ENCODE measurements at regions not wholly inside any gene's neighbourhood (a gene's known extent, or its start where the extent isn't known, plus 50 kb on each side); places are given as distances from the start of the nearest gene placed in this dataset.
"Not testable (repeated sequence)": the region's sequence is repeated elsewhere in the genome, so short reads cannot be mapped to it uniquely, and the experiment has no call there.

- no peaks in the 10 kb centered on the region for H3K27me3 ChIP-seq (replicated peaks; ENCODE audit: insufficient read depth)
- H3K9ac ChIP-seq = no peak overlapping the region
- no peaks in the 10 kb centered on the region for H4K20me1 ChIP-seq (ENCODE audit: insufficient read depth)
- H3K9me2 ChIP-seq (ENCODE audit: insufficient read depth) = no peaks in the 10 kb centered on the region
- no peak overlapping the region for H2AFZ ChIP-seq
- H3K27ac ChIP-seq = no peak overlapping the region
- in situ Hi-C loops (cut with MboI) = no loop called here
- no peaks in the 10 kb centered on the region for H3K79me2 ChIP-seq (ENCODE audit: insufficient read depth)
- no peak overlapping the region for H3K4me2 ChIP-seq (ENCODE audit: unreplicated experiment)
- no peaks in the 10 kb centered on the region for H3F3A ChIP-seq (ENCODE audit: insufficient read depth)
- no peak overlapping the region for H3K4me3 ChIP-seq
- DNase-seq = no peak
- no peaks in the 10 kb centered on the region for H3K36me3 ChIP-seq (ENCODE audit: low read depth)
- H3K9me3 ChIP-seq (ENCODE audit: low read depth) = no peaks in the 10 kb centered on the region
- no peaks in the 10 kb centered on the region for H3K4me1 ChIP-seq (ENCODE audit: insufficient read depth)
- TF ChIP-seq EZH2phosphoT487 (IDR thresholded peaks at IDR 0.05; ENCODE audit: insufficient read depth, low read depth) (no peak), EZH2 (IDR thresholded peaks at IDR 0.05; ENCODE audit: insufficient read depth, poor library complexity, severe bottlenecking) (no peak)
- 8 to 9% methylated on average over 5 of the region's 5 CpGs for WGBS, 2 experiments (ENCODE audit: low coverage in 1 of 2, low lambda C conversion rate in 2 of 2, missing lambda C conversion rate in 2 of 2)
These were observed 847.9 kb upstream of the ANO3 start for GRCh38 chr11:25483915-25484635.

GRCh38 chr11:25485315-25485714, 846.6 kb upstream of the ANO3 start:
- Histone ChIP-seq H3K36me3 (ENCODE audit: low read depth) (no peaks in the 10 kb centered on the region), H3K9me2 (ENCODE audit: insufficient read depth) (no peaks in the 10 kb centered on the region), H3K4me1 (ENCODE audit: insufficient read depth) (no peaks in the 10 kb centered on the region), H2AFZ (no peak overlapping the region), H4K20me1 (ENCODE audit: insufficient read depth) (no peaks in the 10 kb centered on the region), H3K27ac (no peak overlapping the region), H3K9me3 (ENCODE audit: low read depth) (no peaks in the 10 kb centered on the region), H3K79me2 (ENCODE audit: insufficient read depth) (no peaks in the 10 kb centered on the region), H3K27me3 (replicated peaks; ENCODE audit: insufficient read depth) (no peaks in the 10 kb centered on the region), H3K4me2 (ENCODE audit: unreplicated experiment) (no peak overlapping the region), H3K4me3 (no peak overlapping the region), H3K9ac (no peak overlapping the region), H3F3A (ENCODE audit: insufficient read depth) (no peaks in the 10 kb centered on the region)
- WGBS, 2 experiments (ENCODE audit: low coverage in 1 of 2, low lambda C conversion rate in 2 of 2, missing lambda C conversion rate in 2 of 2) = 24 to 38% methylated on average over 2 of the region's 2 CpGs
- in situ Hi-C loops (cut with MboI) = no loop called here
- TF ChIP-seq EZH2phosphoT487 (IDR thresholded peaks at IDR 0.05; ENCODE audit: insufficient read depth, low read depth) (no peak), EZH2 (IDR thresholded peaks at IDR 0.05; ENCODE audit: insufficient read depth, poor library complexity, severe bottlenecking) (no peak)
- no peak for DNase-seq

- H3F3A ChIP-seq (ENCODE audit: insufficient read depth); H3K4me3 ChIP-seq; H3K36me3 ChIP-seq (ENCODE audit: low read depth); H3K4me1 ChIP-seq (ENCODE audit: insufficient read depth); H4K20me1 ChIP-seq (ENCODE audit: insufficient read depth); DNase-seq; H3K9ac ChIP-seq; H3K27ac ChIP-seq; H3K9me3 ChIP-seq (ENCODE audit: low read depth); H3K4me2 ChIP-seq (ENCODE audit: unreplicated experiment); H2AFZ ChIP-seq; H3K27me3 ChIP-seq (replicated peaks; ENCODE audit: insufficient read depth); in situ Hi-C loops (cut with MboI); H3K79me2 ChIP-seq (ENCODE audit: insufficient read depth); H3K9me2 ChIP-seq (ENCODE audit: insufficient read depth): not testable (repeated sequence)
- 64 to 66% methylated on average over 8 of the region's 8 CpGs for WGBS, 2 experiments (ENCODE audit: low coverage in 1 of 2, low lambda C conversion rate in 2 of 2, missing lambda C conversion rate in 2 of 2)
These were observed 845.6 kb upstream of the ANO3 start for GRCh38 chr11:25486338-25486737.

GRCh38 chr11:25488176-25488575, 843.8 kb upstream of the ANO3 start:
- in situ Hi-C loops (cut with MboI) = not testable (repeated sequence)

GRCh38 chr11:25501426-25501825, 830.5 kb upstream of the ANO3 start:
- H3K27ac ChIP-seq; H3K27me3 ChIP-seq (replicated peaks; ENCODE audit: insufficient read depth); DNase-seq; H3K9me3 ChIP-seq (ENCODE audit: low read depth); H3K36me3 ChIP-seq (ENCODE audit: low read depth); in situ Hi-C loops (cut with MboI); H3K9me2 ChIP-seq (ENCODE audit: insufficient read depth); H3K9ac ChIP-seq; H3F3A ChIP-seq (ENCODE audit: insufficient read depth); H2AFZ ChIP-seq; H3K4me3 ChIP-seq; H4K20me1 ChIP-seq (ENCODE audit: insufficient read depth); H3K4me1 ChIP-seq (ENCODE audit: insufficient read depth); H3K79me2 ChIP-seq (ENCODE audit: insufficient read depth); H3K4me2 ChIP-seq (ENCODE audit: unreplicated experiment): not testable (repeated sequence)
- WGBS, 2 experiments (ENCODE audit: low coverage in 1 of 2, low lambda C conversion rate in 2 of 2, missing lambda C conversion rate in 2 of 2) = 34 to 36% methylated on average over 7 of the region's 7 CpGs

More at GRCh38 chr11:25488176-25488575, 843.8 kb upstream of the ANO3 start:
- H3K4me2 ChIP-seq (ENCODE audit: unreplicated experiment); H4K20me1 ChIP-seq (ENCODE audit: insufficient read depth); H3K27ac ChIP-seq; H3K9me2 ChIP-seq (ENCODE audit: insufficient read depth); H2AFZ ChIP-seq; H3K27me3 ChIP-seq (replicated peaks; ENCODE audit: insufficient read depth); H3K9me3 ChIP-seq (ENCODE audit: low read depth); DNase-seq; H3K79me2 ChIP-seq (ENCODE audit: insufficient read depth); H3F3A ChIP-seq (ENCODE audit: insufficient read depth); H3K9ac ChIP-seq; H3K4me3 ChIP-seq; H3K36me3 ChIP-seq (ENCODE audit: low read depth); H3K4me1 ChIP-seq (ENCODE audit: insufficient read depth): not testable (repeated sequence)
- 38 to 42% methylated on average over 5 of the region's 5 CpGs for WGBS, 2 experiments (ENCODE audit: low coverage in 1 of 2, low lambda C conversion rate in 2 of 2, missing lambda C conversion rate in 2 of 2)

All from GM23248 (cell line).